Stimulated activated CD4-positive, alpha-beta T cell treated with anti-CD3 and anti-CD28 coated beads, Interleukin-4, amount 100 ng/mL, for 1 hour (primary cell): ENCODE measurements at regions not wholly inside any gene's neighbourhood (a gene's known extent, or its start where the extent isn't known, plus 50 kb on each side); places are given as distances from the start of the nearest gene placed in this dataset.

Experiments used
- DNase-seq: peaks from one replicate; pipeline ENCODE4 v3.0.0-alpha.2; 2020

DNA sequence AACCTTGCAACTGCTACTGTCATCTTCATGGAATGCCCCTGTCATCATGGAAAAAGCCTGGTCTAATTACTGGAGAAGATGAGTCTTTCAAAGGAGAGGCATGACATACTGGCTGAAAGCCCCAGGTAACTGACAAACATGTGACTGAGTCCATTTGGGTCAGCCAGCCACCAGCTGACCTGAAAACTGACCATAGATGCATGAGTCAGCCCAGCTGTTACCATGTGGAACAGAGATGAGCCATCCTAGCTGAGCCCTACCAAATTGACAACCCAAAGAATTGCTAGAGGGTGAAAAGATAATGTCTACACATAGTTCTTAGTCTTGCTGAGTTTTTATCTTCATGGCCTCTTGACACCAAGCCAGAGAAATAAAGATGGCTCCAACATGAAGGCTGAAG is 311.8 kb downstream of the UTP18 start:
- DNase-seq, result no peak
